PC-3 (cell line): ENCODE measurements at regions not wholly inside any gene's neighbourhood (a gene's known extent, or its start where the extent isn't known, plus 50 kb on each side); places are given as distances from the start of the nearest gene placed in this dataset.

Experiments
- EZH2 ChIP-seq: fragments of 300-600 bp; sonication (generic); IDR thresholded peaks from one replicate; pipeline ENCODE4 v1.6.1; 2017; ENCODE audit warnings: antibody characterized with exemption, mild to moderate bottlenecking, low read length; ENCODE audit not compliant: unreplicated experiment
- TF ChIP-seq, protein P1 (sequence below): fragments of 300-600 bp; sonication (generic); conservative IDR thresholded peaks from 2 replicates; pipeline ENCODE4 v1.5.1; 2017; ENCODE audit warnings: antibody characterized with exemption, low read depth, mild to moderate bottlenecking, low read length

DNA sequence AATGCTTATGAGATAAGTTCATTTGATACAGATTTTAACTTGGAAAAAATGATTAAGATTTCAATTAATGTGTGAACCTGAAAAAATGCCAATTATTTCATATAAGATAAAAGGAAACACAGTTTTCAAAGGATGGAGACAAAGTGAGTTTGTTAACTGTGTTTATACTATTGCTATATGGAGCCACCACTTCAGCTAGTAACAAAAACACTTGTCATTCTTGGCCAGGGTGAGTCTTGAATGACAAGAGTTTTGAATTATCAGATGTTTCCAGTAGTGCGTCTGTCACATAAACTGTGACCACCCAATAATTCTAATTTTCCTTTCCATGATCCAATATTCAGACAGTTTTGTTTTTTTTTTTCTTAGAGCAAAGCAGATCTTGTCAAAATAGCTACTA, 78.0 kb upstream of the GADL1 start:
- no peak for TF ChIP-seq EZH2
- TF ChIP-seq, protein P1, sequence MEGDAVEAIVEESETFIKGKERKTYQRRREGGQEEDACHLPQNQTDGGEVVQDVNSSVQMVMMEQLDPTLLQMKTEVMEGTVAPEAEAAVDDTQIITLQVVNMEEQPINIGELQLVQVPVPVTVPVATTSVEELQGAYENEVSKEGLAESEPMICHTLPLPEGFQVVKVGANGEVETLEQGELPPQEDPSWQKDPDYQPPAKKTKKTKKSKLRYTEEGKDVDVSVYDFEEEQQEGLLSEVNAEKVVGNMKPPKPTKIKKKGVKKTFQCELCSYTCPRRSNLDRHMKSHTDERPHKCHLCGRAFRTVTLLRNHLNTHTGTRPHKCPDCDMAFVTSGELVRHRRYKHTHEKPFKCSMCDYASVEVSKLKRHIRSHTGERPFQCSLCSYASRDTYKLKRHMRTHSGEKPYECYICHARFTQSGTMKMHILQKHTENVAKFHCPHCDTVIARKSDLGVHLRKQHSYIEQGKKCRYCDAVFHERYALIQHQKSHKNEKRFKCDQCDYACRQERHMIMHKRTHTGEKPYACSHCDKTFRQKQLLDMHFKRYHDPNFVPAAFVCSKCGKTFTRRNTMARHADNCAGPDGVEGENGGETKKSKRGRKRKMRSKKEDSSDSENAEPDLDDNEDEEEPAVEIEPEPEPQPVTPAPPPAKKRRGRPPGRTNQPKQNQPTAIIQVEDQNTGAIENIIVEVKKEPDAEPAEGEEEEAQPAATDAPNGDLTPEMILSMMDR = no peak
